HUES48 (cell line): ENCODE measurements at regions not wholly inside any gene's neighbourhood (a gene's known extent, or its start where the extent isn't known, plus 50 kb on each side); places are given as distances from the start of the nearest gene placed in this dataset.
"Not testable (repeated sequence)": the region's sequence is repeated elsewhere in the genome, so short reads cannot be mapped to it uniquely, and the experiment has no call there.

ENCODE experiments used
- H3K27ac ChIP-seq: one replicate; pipeline ENCODE4 v1.7.0; 2013; ENCODE audit warnings: low read depth, low read length, inconsistent platforms
- H3K27me3 ChIP-seq: 2 replicates; pipeline ENCODE4 v1.6.1; 2013; ENCODE audit warnings: mild to moderate bottlenecking, low read length; ENCODE audit not compliant: control insufficient read depth, insufficient read depth
- H3K36me3 ChIP-seq: 2 replicates; pipeline ENCODE4 v1.6.1; 2013; ENCODE audit warnings: low read length; ENCODE audit not compliant: control insufficient read depth, insufficient read depth
- H3K4me1 ChIP-seq: 2 replicates; pipeline ENCODE4 v1.6.1; 2013; ENCODE audit warnings: mild to moderate bottlenecking, low read length; ENCODE audit not compliant: control insufficient read depth, insufficient read depth
- H3K4me3 ChIP-seq: 2 replicates; pipeline ENCODE4 v1.5.1; 2013; ENCODE audit warnings: mild to moderate bottlenecking, low read depth, low read length
- H3K9ac ChIP-seq: 2 replicates; pipeline ENCODE4 v1.6.1; 2013; ENCODE audit warnings: mild to moderate bottlenecking, low read depth, low read length, moderate library complexity
- H3K9me3 ChIP-seq: 2 replicates; pipeline ENCODE4 v1.6.1; 2013; ENCODE audit warnings: low read length; ENCODE audit not compliant: control insufficient read depth, insufficient read depth

GRCh38 chr16:87032554-87032953 lies 284.6 kb downstream of the C16orf95 start:
- no peak overlapping the region for H3K4me3 ChIP-seq
- 0 out of 2 replicates have a peak, but pooled peaks cover 2% of the 10 kb centered on the region for H3K4me1 ChIP-seq
- H3K36me3 ChIP-seq = no peaks in the 10 kb centered on the region
- no peaks in the 10 kb centered on the region for H3K9me3 ChIP-seq
- H3K9ac ChIP-seq = no peak overlapping the region
- no peak overlapping the region for H3K27ac ChIP-seq
- H3K27me3 ChIP-seq = no peaks in the 10 kb centered on the region

- H3K4me3 ChIP-seq = no peak overlapping the region
- 0 out of 2 replicates have a peak, but pooled peaks cover 2% of the 10 kb centered on the region for H3K4me1 ChIP-seq
- H3K27ac ChIP-seq = no peak overlapping the region
- H3K27me3 ChIP-seq = no peaks in the 10 kb centered on the region
- no peak overlapping the region for H3K9ac ChIP-seq
- H3K9me3 ChIP-seq = no peaks in the 10 kb centered on the region
- H3K36me3 ChIP-seq = no peaks in the 10 kb centered on the region
Observed at GRCh38 chr16:87033021-87033471, 284.1 kb downstream of the C16orf95 start.

GRCh38 chr16:87033541-87034300 lies 283.5 kb downstream of the C16orf95 start:
- H3K36me3 ChIP-seq = no peaks in the 10 kb centered on the region

GRCh38 chr16:87034317-87034716 lies 282.9 kb downstream of the C16orf95 start:
- H3K36me3 ChIP-seq = no peaks in the 10 kb centered on the region
- no peaks in the 10 kb centered on the region for H3K27me3 ChIP-seq
- no peak overlapping the region for H3K27ac ChIP-seq
- no peak overlapping the region for H3K4me3 ChIP-seq
- H3K9me3 ChIP-seq = no peaks in the 10 kb centered on the region
- no peak overlapping the region for H3K9ac ChIP-seq
- 0 out of 2 replicates have a peak, but pooled peaks cover 2% of the 10 kb centered on the region for H3K4me1 ChIP-seq

More at GRCh38 chr16:87033541-87034300, 283.5 kb downstream of the C16orf95 start:
- Histone ChIP-seq H3K9me3 (no peaks in the 10 kb centered on the region), H3K27me3 (no peaks in the 10 kb centered on the region), H3K27ac (no peak overlapping the region), H3K4me3 (no peak overlapping the region), H3K4me1 (0 out of 2 replicates have a peak, but pooled peaks cover 2% of the 10 kb centered on the region), H3K9ac (no peak overlapping the region)

GRCh38 chr16:87035053-87035452 lies 282.1 kb downstream of the C16orf95 start:
- no peak overlapping the region for H3K9ac ChIP-seq
- H3K27me3 ChIP-seq = no peaks in the 10 kb centered on the region
- 0 out of 2 replicates have a peak, but pooled peaks cover 2% of the 10 kb centered on the region for H3K4me1 ChIP-seq
- H3K36me3 ChIP-seq = no peaks in the 10 kb centered on the region
- no peak overlapping the region for H3K27ac ChIP-seq
- H3K9me3 ChIP-seq = no peaks in the 10 kb centered on the region
- no peak overlapping the region for H3K4me3 ChIP-seq

GRCh38 chr16:87037012-87037411 lies 280.2 kb downstream of the C16orf95 start:
- Histone ChIP-seq H3K27ac (no peak overlapping the region), H3K36me3 (no peaks in the 10 kb centered on the region), H3K4me1 (0 out of 2 replicates have a peak, but pooled peaks cover 2% of the 10 kb centered on the region), H3K4me3 (no peak overlapping the region), H3K9ac (no peak overlapping the region), H3K27me3 (no peaks in the 10 kb centered on the region), H3K9me3 (no peaks in the 10 kb centered on the region)

GRCh38 chr16:87038528-87038927 lies 278.7 kb downstream of the C16orf95 start:
- H3K27ac ChIP-seq, H3K4me3 ChIP-seq, H3K9ac ChIP-seq, H3K36me3 ChIP-seq, H3K27me3 ChIP-seq, H3K9me3 ChIP-seq, H3K4me1 ChIP-seq: not testable (repeated sequence)

GRCh38 chr16:87040169-87041117 lies 276.7 kb downstream of the C16orf95 start:
- Histone ChIP-seq H3K36me3 (no peaks in the 10 kb centered on the region), H3K27ac (no peak overlapping the region), H3K9ac (no peak overlapping the region), H3K4me3 (no peak overlapping the region), H3K4me1 (no peaks in the 10 kb centered on the region), H3K27me3 (no peaks in the 10 kb centered on the region), H3K9me3 (no peaks in the 10 kb centered on the region)

GRCh38 chr16:87041286-87041685 lies 275.9 kb downstream of the C16orf95 start:
- Histone ChIP-seq H3K27me3 (no peaks in the 10 kb centered on the region), H3K36me3 (no peaks in the 10 kb centered on the region), H3K27ac (no peak overlapping the region), H3K4me3 (no peak overlapping the region), H3K4me1 (no peaks in the 10 kb centered on the region), H3K9ac (no peak overlapping the region), H3K9me3 (no peaks in the 10 kb centered on the region)

- Histone ChIP-seq H3K27me3 (no peaks in the 10 kb centered on the region), H3K4me1 (peaks cover 9% of the 10 kb centered on the region), H3K4me3 (no peak overlapping the region), H3K9ac (no peak overlapping the region), H3K27ac (no peak overlapping the region), H3K9me3 (no peaks in the 10 kb centered on the region), H3K36me3 (no peaks in the 10 kb centered on the region)
Observed at GRCh38 chr16:87042551-87043230, 274.5 kb downstream of the C16orf95 start.
